ENCODE measurements at regions not wholly inside any gene's neighbourhood (a gene's known extent, or its start where the extent isn't known, plus 50 kb on each side); places are given as distances from the start of the nearest gene placed in this dataset.

DNA sequence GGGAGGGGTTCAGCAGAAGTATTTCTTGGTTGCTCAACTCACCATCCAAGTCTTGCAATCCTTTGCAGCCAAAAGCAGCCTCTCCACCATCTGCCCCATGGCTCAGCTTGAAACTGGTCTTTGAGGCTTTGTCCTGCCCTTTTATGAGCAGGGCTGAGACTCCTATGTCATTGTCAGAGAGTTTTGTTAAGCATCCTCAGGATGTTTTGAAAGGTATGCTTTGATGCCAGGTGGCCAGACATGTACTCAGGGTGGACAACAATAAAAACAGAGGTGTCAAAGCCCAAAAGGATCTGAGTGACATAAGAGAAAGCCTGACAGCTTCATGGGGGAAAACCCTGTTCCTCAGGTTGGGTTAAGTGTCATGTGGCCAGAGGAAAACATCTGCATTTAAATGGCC is 310.5 kb downstream of the PRDM2 start:
- TF ChIP-seq CTCF (IDR thresholded peaks at IDR 0.05; ENCODE audit: poor library complexity) (no peak), EZH2 (IDR thresholded peaks at IDR 0.05; ENCODE audit: borderline replicate concordance) (no peak)

All from hepatocyte (in vitro differentiated cells).